ENCODE measurements at regions not wholly inside any gene's neighbourhood (a gene's known extent, or its start where the extent isn't known, plus 50 kb on each side); places are given as distances from the start of the nearest gene placed in this dataset.

DNA sequence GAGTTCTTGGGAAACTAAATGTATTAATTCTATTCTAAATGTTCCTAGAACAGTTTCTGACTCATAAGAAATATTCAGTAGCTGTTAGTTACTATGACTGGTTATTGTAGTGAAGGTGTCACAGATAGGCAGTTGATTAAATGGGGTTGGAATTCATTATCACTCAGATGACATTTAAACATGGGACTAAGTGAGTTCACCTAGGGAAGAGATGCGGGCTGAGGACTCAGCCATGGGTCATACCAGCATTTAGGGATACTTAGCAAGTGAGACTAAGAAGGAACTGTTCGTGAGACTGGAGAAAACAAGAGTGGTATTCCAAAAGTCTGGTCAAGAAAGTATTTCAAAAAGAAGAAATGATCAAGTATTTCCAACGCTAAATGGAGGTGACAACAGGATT is 125.1 kb upstream of the ADGRL4 start:
- DNase-seq (ENCODE audit: low read depth), result no peak
- H3K4me3 ChIP-seq (ENCODE audit: low read length), result no peak overlapping the region
- TF ChIP-seq, protein P1, sequence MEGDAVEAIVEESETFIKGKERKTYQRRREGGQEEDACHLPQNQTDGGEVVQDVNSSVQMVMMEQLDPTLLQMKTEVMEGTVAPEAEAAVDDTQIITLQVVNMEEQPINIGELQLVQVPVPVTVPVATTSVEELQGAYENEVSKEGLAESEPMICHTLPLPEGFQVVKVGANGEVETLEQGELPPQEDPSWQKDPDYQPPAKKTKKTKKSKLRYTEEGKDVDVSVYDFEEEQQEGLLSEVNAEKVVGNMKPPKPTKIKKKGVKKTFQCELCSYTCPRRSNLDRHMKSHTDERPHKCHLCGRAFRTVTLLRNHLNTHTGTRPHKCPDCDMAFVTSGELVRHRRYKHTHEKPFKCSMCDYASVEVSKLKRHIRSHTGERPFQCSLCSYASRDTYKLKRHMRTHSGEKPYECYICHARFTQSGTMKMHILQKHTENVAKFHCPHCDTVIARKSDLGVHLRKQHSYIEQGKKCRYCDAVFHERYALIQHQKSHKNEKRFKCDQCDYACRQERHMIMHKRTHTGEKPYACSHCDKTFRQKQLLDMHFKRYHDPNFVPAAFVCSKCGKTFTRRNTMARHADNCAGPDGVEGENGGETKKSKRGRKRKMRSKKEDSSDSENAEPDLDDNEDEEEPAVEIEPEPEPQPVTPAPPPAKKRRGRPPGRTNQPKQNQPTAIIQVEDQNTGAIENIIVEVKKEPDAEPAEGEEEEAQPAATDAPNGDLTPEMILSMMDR (conservative IDR thresholded peaks at IDR 0.05; ENCODE audit: low read depth, low read length), result no peak

DNA sequence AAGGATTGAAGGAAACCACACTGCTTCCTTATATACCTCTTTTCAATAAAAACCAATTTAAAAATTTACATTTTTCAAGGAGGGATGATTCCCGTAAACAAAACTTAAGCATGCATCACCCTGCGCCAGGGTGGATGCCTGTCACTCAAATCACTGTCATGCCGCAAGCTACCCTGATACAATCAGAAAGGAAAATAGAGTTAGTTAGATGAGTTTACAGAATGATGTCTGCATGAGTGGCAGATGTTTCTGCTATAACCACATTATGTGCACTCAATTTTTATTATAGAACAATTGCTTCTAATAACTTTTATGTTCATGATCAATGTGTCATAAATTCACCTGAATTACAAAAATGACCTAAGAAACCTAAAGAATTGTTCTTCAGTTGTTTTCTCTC is 123.4 kb upstream of the ADGRL4 start:
- no peak overlapping the region for H3K4me3 ChIP-seq (ENCODE audit: low read length)
- no peak for DNase-seq (ENCODE audit: low read depth)
- TF ChIP-seq, protein P1 (conservative IDR thresholded peaks at IDR 0.05; ENCODE audit: low read depth, low read length), result no peak

DNA sequence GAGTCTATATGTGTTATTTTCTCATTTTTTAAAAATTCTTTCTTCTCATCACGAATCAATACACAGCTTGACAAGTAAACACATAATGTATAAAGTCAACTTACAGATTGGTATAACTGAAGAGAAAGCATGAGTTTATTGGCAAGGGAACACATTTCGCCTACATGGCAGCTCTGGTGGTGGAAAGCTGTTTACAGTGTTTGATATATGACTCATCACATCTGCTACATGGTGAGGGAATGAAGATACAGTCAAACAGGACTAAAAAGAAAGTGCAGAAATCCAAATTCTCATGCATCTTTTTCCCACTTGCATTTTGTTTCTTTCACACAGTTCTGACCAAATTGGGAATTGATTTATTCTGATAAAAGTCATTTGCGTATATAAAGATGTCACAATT is 122.2 kb upstream of the ADGRL4 start:
- no peak overlapping the region for H3K4me3 ChIP-seq (ENCODE audit: low read length)
- TF ChIP-seq, protein P1 (conservative IDR thresholded peaks at IDR 0.05; ENCODE audit: low read depth, low read length), result no peak
- DNase-seq (ENCODE audit: low read depth), result peak; percentile 24

DNA sequence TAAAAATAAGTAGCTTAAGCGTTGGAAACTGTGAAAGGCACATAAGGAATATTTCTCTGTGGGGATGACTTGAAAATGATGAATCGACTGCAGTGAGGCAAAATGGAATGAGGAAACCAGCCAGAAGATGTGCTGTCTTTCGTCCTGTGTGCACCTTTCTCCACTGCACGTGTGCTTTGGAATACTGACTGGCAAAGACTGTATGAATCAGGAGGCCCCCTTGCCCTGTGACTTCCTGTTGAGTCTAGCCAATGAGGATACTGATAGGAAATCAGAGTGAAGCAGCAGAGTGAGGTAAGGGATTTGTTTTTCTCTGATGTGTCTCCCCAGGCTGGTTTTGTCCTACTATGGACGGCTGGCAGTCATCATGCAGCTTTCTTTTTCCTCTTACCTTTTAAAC is 118.2 kb upstream of the ADGRL4 start:
- TF ChIP-seq, protein P1 (conservative IDR thresholded peaks at IDR 0.05; ENCODE audit: low read depth, low read length), result no peak
- no peak overlapping the region for H3K4me3 ChIP-seq (ENCODE audit: low read length)
- no peak for DNase-seq (ENCODE audit: low read depth)

DNA sequence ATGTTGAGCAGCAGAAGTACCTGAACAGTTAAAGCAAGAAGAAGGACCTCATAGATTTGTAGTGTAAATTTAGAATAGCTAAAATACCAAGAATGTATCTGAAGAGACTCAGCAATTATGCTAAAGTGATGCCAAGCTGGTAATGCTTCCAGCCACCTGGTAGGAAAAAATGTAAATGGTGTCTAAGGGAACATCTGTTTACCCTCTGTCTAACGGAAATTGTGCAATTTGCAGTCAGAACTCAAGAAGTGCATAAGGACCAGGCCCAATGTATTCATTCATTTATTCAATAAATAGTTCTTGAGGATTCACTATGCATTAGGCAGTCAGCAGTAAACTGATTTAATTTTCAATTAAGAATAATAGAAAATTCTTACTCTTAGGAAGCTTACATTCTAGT is 116.0 kb upstream of the ADGRL4 start:
- TF ChIP-seq, protein P1 (conservative IDR thresholded peaks at IDR 0.05; ENCODE audit: low read depth, low read length), result no peak
- no peak overlapping the region for H3K4me3 ChIP-seq (ENCODE audit: low read length)
- no peak for DNase-seq (ENCODE audit: low read depth)

DNA sequence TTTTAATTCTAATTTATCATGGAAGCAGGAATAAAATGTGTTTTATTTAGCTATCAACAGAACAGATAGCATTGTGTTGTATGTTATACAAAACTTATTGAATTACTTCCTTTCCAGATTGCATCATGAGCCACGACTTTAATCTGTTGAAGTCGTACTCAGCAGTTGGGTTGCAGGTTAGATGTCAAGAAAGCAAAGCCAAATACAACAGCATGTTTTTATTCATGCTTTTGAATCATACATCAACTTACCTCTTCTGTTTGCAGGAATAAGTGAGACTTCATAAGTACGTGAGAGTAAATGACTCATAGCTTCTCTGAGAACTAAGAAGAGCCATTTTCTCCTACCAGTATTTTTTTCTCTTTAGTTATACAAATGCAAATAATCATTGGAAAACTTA is 110.8 kb upstream of the ADGRL4 start:
- no peak overlapping the region for H3K4me3 ChIP-seq (ENCODE audit: low read length)
- TF ChIP-seq, protein P1 (conservative IDR thresholded peaks at IDR 0.05; ENCODE audit: low read depth, low read length), result no peak
- no peak for DNase-seq (ENCODE audit: low read depth)

DNA sequence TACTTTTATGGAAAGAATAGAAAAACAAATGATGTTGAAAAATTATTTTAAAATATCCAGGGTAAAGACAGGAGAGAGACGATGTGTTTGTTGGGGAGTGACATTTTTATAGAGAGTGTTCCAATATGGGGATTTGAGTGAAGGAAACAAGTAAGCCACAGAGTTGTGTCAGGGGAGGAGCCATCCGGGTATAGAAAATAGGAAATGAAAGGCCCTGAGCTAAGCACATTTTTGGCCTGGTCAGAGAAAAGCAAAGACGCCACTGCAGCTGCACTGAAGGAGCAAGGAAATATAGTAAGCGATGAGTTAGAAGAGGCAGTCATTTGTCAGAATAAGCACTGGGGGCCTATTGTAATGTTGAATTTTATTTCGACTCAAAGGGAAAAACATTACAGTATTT is 107.3 kb upstream of the ADGRL4 start:
- TF ChIP-seq, protein P1 (conservative IDR thresholded peaks at IDR 0.05; ENCODE audit: low read depth, low read length), result no peak
- no peak overlapping the region for H3K4me3 ChIP-seq (ENCODE audit: low read length)
- no peak for DNase-seq (ENCODE audit: low read depth)
